B cell (primary cell): ENCODE measurements at regions not wholly inside any gene's neighbourhood (a gene's known extent, or its start where the extent isn't known, plus 50 kb on each side); places are given as distances from the start of the nearest gene placed in this dataset.

Experiments used
- CTCF ChIP-seq: fragments of 200-600 bp; IDR thresholded peaks from one replicate; pipeline ENCODE4 v1.8.0; 2022; ENCODE audit warnings: antibody characterized with exemption, mild to moderate bottlenecking
- EZH2 ChIP-seq: IDR thresholded peaks from 2 replicates; pipeline ENCODE4 v1.6.1; 2012; ENCODE audit warnings: borderline replicate concordance, low read depth, mild to moderate bottlenecking, moderate library complexity, low read length; ENCODE audit not compliant: insufficient read depth, poor library complexity, severe bottlenecking

GRCh38 chr10:21424459-21424861 lies 101.0 kb downstream of the SKIDA1 start:
- no peak for TF ChIP-seq CTCF
- TF ChIP-seq EZH2: no peak
